OCI-LY3 (cell line): ENCODE measurements at regions not wholly inside any gene's neighbourhood (a gene's known extent, or its start where the extent isn't known, plus 50 kb on each side); places are given as distances from the start of the nearest gene placed in this dataset.

ENCODE experiments used
- EZH2phosphoT487 ChIP-seq: fragments of 200-600 bp; shearing (Covaris generic); IDR thresholded peaks from 2 replicates; pipeline ENCODE4 v1.6.1; 2018; ENCODE audit warnings: antibody characterized with exemption, mixed run types, low read depth
- TF ChIP-seq, protein P1 (sequence below): fragments of 200-600, 300-600 bp; sonication (generic); IDR thresholded peaks from 2 replicates; pipeline ENCODE4 v1.5.1; 2014; ENCODE audit warnings: antibody characterized with exemption, low read length, low read depth

DNA sequence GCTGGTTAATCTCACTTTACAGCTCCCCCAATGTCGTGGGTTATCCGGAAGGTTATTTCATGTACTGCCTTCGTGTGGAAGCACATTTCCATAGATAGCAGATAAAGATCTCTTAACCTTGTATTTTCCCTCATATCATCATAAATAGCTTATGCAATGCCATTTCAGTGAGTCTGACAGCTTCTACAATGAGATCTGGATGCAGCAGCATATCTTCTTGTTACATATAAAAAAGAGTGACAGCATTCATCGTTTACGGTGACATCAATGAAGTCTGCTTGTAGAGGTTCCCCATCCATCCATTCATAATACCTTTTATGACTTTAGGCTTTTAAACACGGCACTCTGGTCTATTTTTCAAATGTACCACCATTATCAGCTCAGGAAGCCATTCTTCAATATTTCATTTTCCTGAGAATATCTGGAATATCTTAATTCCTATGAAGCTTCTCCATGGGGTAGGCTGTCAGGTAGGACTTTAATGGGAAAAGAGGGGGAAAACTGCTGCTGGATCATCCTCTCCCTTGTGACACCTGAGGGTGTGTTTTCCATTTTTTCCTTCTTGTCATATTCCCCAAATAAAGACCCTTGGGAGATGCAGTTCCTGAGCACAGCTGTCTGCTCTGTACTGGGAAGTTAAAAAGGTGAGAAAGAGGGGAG is 51.9 kb upstream of the CTBP2 start:
- TF ChIP-seq, protein P1, sequence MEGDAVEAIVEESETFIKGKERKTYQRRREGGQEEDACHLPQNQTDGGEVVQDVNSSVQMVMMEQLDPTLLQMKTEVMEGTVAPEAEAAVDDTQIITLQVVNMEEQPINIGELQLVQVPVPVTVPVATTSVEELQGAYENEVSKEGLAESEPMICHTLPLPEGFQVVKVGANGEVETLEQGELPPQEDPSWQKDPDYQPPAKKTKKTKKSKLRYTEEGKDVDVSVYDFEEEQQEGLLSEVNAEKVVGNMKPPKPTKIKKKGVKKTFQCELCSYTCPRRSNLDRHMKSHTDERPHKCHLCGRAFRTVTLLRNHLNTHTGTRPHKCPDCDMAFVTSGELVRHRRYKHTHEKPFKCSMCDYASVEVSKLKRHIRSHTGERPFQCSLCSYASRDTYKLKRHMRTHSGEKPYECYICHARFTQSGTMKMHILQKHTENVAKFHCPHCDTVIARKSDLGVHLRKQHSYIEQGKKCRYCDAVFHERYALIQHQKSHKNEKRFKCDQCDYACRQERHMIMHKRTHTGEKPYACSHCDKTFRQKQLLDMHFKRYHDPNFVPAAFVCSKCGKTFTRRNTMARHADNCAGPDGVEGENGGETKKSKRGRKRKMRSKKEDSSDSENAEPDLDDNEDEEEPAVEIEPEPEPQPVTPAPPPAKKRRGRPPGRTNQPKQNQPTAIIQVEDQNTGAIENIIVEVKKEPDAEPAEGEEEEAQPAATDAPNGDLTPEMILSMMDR = no peak
- TF ChIP-seq EZH2phosphoT487 = no peak
